PC-9 (cell line): ENCODE measurements at regions not wholly inside any gene's neighbourhood (a gene's known extent, or its start where the extent isn't known, plus 50 kb on each side); places are given as distances from the start of the nearest gene placed in this dataset.
"Not testable (repeated sequence)": the region's sequence is repeated elsewhere in the genome, so short reads cannot be mapped to it uniquely, and the experiment has no call there.

ENCODE experiments used
- CTCF ChIP-seq: fragments of 200-600 bp; sonication (generic); conservative IDR thresholded peaks from 2 replicates; pipeline ENCODE4 v1.6.1; 2017; ENCODE audit warnings: mixed run types, antibody characterized with exemption, mild to moderate bottlenecking, moderate library complexity
- EZH2 ChIP-seq: fragments of 200-600 bp; sonication (generic); IDR thresholded peaks from 2 replicates; pipeline ENCODE4 v1.8.0; 2017; ENCODE audit warnings: antibody characterized with exemption, low read depth

DNA sequence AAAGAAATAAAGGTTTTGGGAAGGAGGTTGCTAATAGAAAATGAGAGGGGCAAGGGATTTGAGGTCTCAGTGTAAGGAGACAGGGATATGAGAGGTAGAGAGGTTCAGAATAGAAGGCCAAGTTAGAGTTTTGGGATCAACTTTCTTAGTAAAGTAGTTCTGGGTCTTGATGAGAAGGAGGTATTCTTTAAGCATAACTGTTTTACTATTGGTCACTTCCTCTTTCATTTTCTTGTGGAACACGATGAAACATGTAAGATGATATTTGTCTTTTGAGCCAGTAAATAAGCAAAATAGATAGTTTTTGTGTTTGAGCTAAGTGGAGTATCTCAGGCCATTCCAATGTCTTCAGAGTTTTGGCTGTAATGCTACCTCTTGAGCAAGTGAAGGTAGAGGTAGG lies 68.3 kb downstream of the SEPTIN7 start:
- not testable (repeated sequence) for TF ChIP-seq EZH2, CTCF
